Cardiac muscle cell (in vitro differentiated cells and primary cell): ENCODE measurements at regions not wholly inside any gene's neighbourhood (a gene's known extent, or its start where the extent isn't known, plus 50 kb on each side); places are given as distances from the start of the nearest gene placed in this dataset.

Source experiments
- DNase-seq, 2 donors: peaks; one replicate each; pipeline versions ENCODE4 v3.0.0 to v3.0.0-alpha.2; 2010 to 2017; ENCODE audit warnings: low read depth in 1 of 2, low spot score in 1 of 2
- H3K27ac ChIP-seq: fragments of 200-600 bp; sonication (generic); 2 replicates; pipeline ENCODE4 v1.5.1; 2016
- H3K27me3 ChIP-seq: fragments of 200-600 bp; sonication (generic); 2 replicates; pipeline ENCODE4 v1.6.0; 2016; ENCODE audit warnings: control low read depth
- H3K36me3 ChIP-seq: fragments of 200-600 bp; sonication (generic); 2 replicates; pipeline ENCODE4 v1.5.1; 2016; ENCODE audit warnings: control low read depth
- H3K4me1 ChIP-seq: fragments of 200-600 bp; sonication (generic); 2 replicates; pipeline ENCODE4 v1.8.1; 2017; ENCODE audit warnings: low read depth, mild to moderate bottlenecking, mixed run types
- H3K4me3 ChIP-seq: fragments of 200-600 bp; sonication (generic); 2 replicates; pipeline ENCODE4 v1.5.1; 2016; ENCODE audit warnings: mild to moderate bottlenecking
- H3K9me3 ChIP-seq: fragments of 200-600 bp; sonication (generic); 2 replicates; pipeline ENCODE4 v1.5.1; 2017; ENCODE audit warnings: low read depth, mild to moderate bottlenecking, control low read depth
- TF ChIP-seq, protein P1 (sequence below): IDR thresholded peaks from 2 replicates; pipeline ENCODE4 v1.5.1; 2012; ENCODE audit warnings: low read depth, mild to moderate bottlenecking, low read length

DNA sequence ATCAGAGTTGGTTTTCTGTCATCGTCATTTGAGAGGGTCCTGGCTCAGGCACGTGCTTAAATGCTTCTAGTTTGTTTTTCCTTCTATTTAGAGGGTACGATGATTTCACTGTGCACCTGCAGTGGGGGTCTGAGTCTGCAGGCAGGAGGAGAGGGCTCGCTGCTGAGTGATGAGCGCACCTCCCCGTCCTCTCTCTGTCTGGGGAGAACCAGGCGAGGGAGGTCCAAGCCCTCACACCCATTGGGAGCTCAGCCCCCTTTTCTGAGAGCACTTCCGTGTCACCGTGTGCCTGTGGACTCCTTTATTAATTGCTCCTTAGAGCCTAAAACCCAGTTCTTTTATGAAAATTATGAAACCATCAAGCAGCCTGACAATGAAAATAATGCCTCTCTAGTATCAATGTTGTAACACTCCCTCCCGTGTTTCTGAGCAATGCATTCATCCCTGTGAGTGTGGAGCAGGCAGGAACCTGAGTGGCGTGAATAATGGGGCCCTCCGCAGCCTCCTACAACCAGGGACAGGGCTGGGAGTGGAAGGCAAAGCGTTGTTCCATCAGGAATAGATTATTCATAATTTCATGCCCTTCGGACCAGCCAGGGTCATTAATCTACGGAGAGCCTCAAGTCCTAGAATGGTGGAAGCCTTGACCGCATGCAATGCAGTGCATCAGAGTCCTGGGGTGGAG, 191.6 kb downstream of the UQCRFS1 start:
- H3K9me3 ChIP-seq, result no peaks in the 10 kb centered on the region
- TF ChIP-seq, protein P1, sequence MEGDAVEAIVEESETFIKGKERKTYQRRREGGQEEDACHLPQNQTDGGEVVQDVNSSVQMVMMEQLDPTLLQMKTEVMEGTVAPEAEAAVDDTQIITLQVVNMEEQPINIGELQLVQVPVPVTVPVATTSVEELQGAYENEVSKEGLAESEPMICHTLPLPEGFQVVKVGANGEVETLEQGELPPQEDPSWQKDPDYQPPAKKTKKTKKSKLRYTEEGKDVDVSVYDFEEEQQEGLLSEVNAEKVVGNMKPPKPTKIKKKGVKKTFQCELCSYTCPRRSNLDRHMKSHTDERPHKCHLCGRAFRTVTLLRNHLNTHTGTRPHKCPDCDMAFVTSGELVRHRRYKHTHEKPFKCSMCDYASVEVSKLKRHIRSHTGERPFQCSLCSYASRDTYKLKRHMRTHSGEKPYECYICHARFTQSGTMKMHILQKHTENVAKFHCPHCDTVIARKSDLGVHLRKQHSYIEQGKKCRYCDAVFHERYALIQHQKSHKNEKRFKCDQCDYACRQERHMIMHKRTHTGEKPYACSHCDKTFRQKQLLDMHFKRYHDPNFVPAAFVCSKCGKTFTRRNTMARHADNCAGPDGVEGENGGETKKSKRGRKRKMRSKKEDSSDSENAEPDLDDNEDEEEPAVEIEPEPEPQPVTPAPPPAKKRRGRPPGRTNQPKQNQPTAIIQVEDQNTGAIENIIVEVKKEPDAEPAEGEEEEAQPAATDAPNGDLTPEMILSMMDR, result no peak
- DNase-seq, result no peak
- H3K27ac ChIP-seq, result no peak overlapping the region
- no peaks in the 10 kb centered on the region for H3K4me1 ChIP-seq
- peaks cover 7% of the 10 kb centered on the region for H3K27me3 ChIP-seq
- no peaks in the 10 kb centered on the region for H3K36me3 ChIP-seq
- no peak overlapping the region for H3K4me3 ChIP-seq

- Histone ChIP-seq H3K27ac (no peak overlapping the region), H3K27me3 (peaks cover 11% of the 10 kb centered on the region), H3K4me1 (no peaks in the 10 kb centered on the region), H3K36me3 (no peaks in the 10 kb centered on the region), H3K9me3 (no peaks in the 10 kb centered on the region), H3K4me3 (no peak overlapping the region)
- TF ChIP-seq, protein P1, result no peak
- DNase-seq, result no peak
Measured at GRCh38 chr19:29019403-29019802, 193.5 kb downstream of the UQCRFS1 start.

GRCh38 chr19:29018542-29018941, 194.4 kb downstream of the UQCRFS1 start:
- Histone ChIP-seq H3K36me3 (no peaks in the 10 kb centered on the region), H3K9me3 (no peaks in the 10 kb centered on the region), H3K27me3 (peaks cover 11% of the 10 kb centered on the region), H3K27ac (no peak overlapping the region), H3K4me3 (no peak overlapping the region), H3K4me1 (no peaks in the 10 kb centered on the region)
- TF ChIP-seq, protein P1, result no peak
- no peak for DNase-seq

GRCh38 chr19:29017788-29018187, 195.2 kb downstream of the UQCRFS1 start:
- H3K4me1 ChIP-seq, result no peaks in the 10 kb centered on the region
- H3K27ac ChIP-seq, result no peak overlapping the region
- TF ChIP-seq, protein P1, result no peak
- DNase-seq, result no peak
- H3K4me3 ChIP-seq, result no peak overlapping the region
- H3K27me3 ChIP-seq, result peaks cover 11% of the 10 kb centered on the region
- H3K9me3 ChIP-seq, result no peaks in the 10 kb centered on the region
- H3K36me3 ChIP-seq, result no peaks in the 10 kb centered on the region

DNA sequence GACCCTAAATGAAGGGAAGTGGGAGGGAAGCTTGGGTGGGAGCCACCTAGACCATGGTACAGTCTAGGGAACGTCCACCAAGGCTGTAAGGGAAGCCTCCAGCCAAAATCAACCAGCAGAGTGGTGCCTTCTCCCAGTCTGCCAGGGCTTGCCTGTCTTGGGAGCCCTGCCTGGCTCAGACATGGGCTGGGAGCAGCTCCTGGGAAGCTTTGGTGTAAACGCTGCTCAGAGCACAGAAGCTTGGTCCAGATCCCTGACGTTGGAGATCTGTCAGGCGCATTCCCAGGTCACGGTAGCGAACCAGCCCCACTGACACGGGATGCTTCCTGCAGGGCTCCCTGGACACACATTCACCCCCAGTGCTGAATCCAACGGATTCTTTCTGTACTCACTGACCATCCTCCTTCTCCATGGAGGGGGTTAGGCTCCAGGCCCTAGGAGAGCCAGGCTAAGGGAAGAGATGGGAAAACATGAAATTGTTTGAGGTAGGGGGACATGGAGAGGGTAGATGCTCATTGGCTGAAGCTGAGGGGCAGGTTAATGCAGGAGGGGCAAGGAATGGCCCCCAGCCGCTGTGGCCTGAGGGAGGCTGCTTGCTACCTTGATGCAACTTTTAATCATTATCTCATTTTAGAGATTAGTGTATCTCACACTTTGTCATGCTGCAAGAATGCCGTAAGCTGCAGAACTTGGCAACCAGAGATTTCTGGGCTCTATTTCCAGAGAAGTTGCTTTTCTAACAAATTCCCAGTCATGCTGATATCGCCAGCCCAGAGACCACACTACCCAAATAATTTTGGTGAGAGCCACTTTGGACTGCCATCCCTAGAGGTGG, 195.8 kb downstream of the UQCRFS1 start:
- peaks cover 11% of the 10 kb centered on the region for H3K27me3 ChIP-seq
- DNase-seq, result no peak
- H3K4me3 ChIP-seq, result no peak overlapping the region
- no peaks in the 10 kb centered on the region for H3K4me1 ChIP-seq
- no peaks in the 10 kb centered on the region for H3K36me3 ChIP-seq
- TF ChIP-seq, protein P1, result no peak
- no peak overlapping the region for H3K27ac ChIP-seq
- H3K9me3 ChIP-seq, result no peaks in the 10 kb centered on the region
